SK-N-MC (cell line): ENCODE measurements at regions not wholly inside any gene's neighbourhood (a gene's known extent, or its start where the extent isn't known, plus 50 kb on each side); places are given as distances from the start of the nearest gene placed in this dataset.

ENCODE experiments used
- EZH2 ChIP-seq: fragments of 200-600 bp; sonication (generic); IDR thresholded peaks from one replicate; pipeline ENCODE4 v1.6.1; 2017; ENCODE audit warnings: antibody characterized with exemption
- FOXP2 ChIP-seq: optimal IDR thresholded peaks from 2 replicates; pipeline ENCODE3; 2011; ENCODE audit warnings: mild to moderate bottlenecking, moderate library complexity; ENCODE audit not compliant: insufficient read depth; ENCODE audit errors: extremely low read length, control extremely low read depth
- POLR2AphosphoS5 ChIP-seq: IDR thresholded peaks from 2 replicates; pipeline ENCODE4 v1.6.1; 2012; ENCODE audit warnings: mild to moderate bottlenecking, low read depth, low read length, borderline replicate concordance

GRCh38 chr11:86724137-86724536, 51.7 kb upstream of the ME3 start:
- TF ChIP-seq EZH2 (no peak), POLR2AphosphoS5 (no peak), FOXP2 (no peak)
